Stimulated activated CD8-positive, alpha-beta memory T cell treated with anti-CD3 and anti-CD28 coated beads, Interleukin-2, amount 100 ng/mL, for 48 hours (primary cell): ENCODE measurements at regions not wholly inside any gene's neighbourhood (a gene's known extent, or its start where the extent isn't known, plus 50 kb on each side); places are given as distances from the start of the nearest gene placed in this dataset.

Source experiments
- DNase-seq, 2 donors: peaks; one replicate each; pipeline ENCODE4 v3.0.0-alpha.2; 2020; ENCODE audit warnings: low read depth in 2 of 2

DNA sequence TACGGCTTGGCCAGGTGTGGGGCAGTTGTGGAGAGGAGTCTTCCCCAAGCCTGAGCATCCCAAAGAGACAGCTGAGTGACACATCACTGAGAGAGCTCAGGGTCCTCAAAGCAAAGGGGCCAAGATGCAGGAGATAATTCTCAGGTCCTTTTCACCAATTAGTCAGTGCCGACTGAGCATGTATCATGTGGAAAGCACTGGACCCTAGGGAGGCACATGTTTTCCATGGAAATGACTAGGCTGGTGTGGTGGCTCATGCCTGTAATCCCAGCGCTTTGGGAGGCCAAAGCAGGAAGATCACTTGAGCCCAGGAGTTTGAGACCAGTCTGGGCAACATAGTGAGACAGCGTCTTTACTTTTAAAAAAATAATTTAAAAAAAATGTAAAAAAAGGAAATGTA lies 67.3 kb upstream of the PRPS1 start:
- DNase-seq, result no peak

DNA sequence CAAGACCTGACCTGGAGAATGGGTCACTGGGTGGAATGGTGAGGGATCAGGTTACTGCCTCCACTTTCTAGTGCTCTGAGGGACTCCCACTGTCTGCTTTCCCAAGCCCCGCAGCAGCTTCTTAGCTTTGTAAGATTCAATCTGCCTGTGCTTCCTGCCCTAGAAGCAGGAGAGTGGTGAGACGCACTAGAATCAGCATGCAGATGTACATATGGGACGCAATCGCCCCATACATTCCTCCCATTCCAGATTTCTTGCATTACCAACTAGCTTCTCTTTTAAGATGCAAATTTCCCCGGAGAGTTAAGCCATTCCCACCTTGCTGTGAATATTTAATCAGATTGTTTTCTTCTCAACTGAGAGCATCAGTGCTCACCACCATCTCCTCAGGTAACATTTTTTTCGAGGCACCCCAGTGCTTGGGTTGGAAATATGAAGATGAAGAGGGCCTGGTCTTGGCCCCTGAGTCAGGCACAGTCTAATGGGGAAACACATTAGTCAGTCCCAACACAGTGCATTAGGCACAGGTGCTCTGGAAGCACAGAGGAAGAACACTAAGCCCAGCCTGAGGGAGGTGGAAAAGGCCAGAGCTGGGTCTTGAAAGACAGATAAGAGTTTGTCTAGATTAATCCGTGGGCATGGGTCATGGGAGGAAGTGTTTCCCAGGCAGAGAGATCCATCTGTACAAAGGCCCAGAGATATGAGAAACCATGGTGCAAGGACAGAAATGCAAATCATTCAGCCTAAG lies 66.7 kb upstream of the PRPS1 start:
- DNase-seq, result no peak

- DNase-seq, result no peak
These were observed 65.8 kb upstream of the PRPS1 start for GRCh38 chrX:107562482-107562881.

GRCh38 chrX:107563824-107564223 lies 64.5 kb upstream of the PRPS1 start:
- no peak for DNase-seq

DNA sequence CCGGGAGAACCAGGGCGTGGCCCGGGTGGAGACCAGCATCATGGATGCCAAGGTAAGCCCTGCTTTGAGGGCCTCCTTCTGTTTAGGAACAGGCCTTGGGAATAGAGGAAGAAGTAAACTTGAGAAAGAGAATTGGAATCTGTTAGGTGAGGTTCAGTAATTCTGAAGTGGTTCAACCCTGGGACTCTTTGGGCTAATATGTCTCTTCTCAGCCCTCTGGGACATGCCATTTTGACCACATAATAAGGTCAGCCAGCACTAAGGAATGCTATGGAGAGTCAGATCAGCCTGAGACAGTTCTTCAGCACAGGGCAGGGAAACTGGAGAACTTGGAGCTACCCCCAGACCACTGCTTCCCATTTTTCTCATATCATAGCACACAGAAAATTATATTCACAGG lies 63.3 kb upstream of the PRPS1 start:
- no peak for DNase-seq

GRCh38 chrX:107565931-107566603 lies 62.2 kb upstream of the PRPS1 start:
- no peak for DNase-seq

DNA sequence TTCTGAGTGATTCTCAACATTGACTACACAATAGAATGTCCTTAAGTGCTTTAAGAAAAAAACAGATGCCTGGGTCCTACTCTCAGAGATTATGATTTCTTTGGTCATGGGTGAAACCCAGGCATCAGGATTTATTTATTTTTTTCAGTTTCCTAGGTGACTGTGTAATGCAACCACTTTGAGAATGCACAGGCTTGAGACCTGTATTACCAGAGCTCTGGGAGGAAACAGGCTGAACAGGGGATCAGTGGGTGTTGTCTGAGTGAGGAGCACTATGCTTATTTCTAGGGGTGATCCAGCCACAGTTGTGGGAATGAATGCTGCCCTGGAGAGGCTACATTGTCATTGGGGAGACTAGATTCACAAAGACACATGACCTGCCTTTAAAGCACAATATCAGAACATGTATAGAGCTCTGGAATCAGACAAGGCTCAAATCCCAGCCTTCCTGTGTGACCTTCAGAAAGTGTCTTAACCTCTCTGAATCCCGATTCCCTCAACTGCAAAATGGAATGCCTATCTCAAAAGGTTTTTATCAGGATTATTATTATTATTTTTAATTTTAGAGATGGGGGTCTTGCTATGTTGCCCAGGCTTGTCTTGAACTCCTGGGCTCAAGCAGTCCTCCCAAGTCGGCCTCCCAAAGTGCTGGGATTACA lies 61.6 kb upstream of the PRPS1 start:
- no peak for DNase-seq

GRCh38 chrX:107567370-107567769 lies 60.9 kb upstream of the PRPS1 start:
- no peak for DNase-seq

GRCh38 chrX:107571296-107571998 lies 56.9 kb upstream of the PRPS1 start:
- DNase-seq, result no peak

GRCh38 chrX:107573016-107573415 lies 55.3 kb upstream of the PRPS1 start:
- DNase-seq, result no peak

DNA sequence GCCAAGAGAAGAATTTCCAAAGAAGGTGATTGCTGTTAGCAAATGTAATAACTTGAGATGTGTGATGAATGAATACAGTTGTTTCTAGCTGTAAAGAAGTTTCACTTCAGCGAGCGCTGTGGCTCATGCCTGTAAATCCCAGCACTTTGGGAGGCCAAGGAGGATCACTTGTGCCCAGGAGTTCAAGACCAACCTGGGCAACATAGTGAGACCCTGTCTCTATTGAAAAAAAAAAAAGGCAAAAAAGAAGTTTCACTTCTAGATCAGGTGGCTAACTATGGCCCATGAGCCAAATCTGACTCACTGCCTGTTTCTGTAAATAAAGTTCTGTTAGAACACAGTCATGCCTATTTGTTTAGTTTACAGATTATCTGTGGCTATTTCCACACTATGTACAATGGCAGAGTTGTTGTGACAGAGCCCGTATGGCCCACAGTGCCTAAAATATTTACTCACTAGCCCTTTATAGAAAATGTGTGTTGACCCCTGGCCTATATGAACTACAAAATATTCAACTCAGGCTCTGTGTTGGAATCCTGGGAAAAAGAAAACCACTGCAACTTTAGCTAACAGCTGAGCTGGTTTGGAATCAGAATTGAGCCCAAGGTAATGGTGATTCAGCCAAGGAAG lies 54.1 kb upstream of the PRPS1 start:
- DNase-seq, result no peak

- no peak for DNase-seq
These were observed 53.6 kb upstream of the PRPS1 start for GRCh38 chrX:107574711-107575110.

GRCh38 chrX:107576392-107576791 lies 51.9 kb upstream of the PRPS1 start:
- no peak for DNase-seq

GRCh38 chrX:107576841-107577240 lies 51.5 kb upstream of the PRPS1 start:
- no peak for DNase-seq

- no peak for DNase-seq
These were observed 50.4 kb upstream of the PRPS1 start for GRCh38 chrX:107577933-107578332.
